WERI-Rb-1 (cell line): ENCODE measurements at regions not wholly inside any gene's neighbourhood (a gene's known extent, or its start where the extent isn't known, plus 50 kb on each side); places are given as distances from the start of the nearest gene placed in this dataset.

Source experiments
- DNase-seq: peaks from one replicate; pipeline ENCODE4 v3.0.0-alpha.2; 2020
- H3K27ac ChIP-seq: fragments of 250-450 bp; sonication (Bioruptor Pico); 2 replicates; pipeline ENCODE4 v1.5.1; 2020; ENCODE audit warnings: mild to moderate bottlenecking, moderate library complexity
- H3K27me3 ChIP-seq: fragments of 250-450 bp; sonication (Bioruptor Pico); 2 replicates; pipeline ENCODE4 v1.5.1; 2021; ENCODE audit warnings: mild to moderate bottlenecking, low read depth, moderate library complexity; ENCODE audit not compliant: insufficient read depth, severe bottlenecking
- H3K36me3 ChIP-seq: fragments of 250-450 bp; sonication (Bioruptor Pico); 2 replicates; pipeline ENCODE4 v1.5.1; 2020; ENCODE audit warnings: mild to moderate bottlenecking, moderate library complexity
- H3K4me3 ChIP-seq: 2 replicates; pipeline ENCODE4 v1.5.1; 2011; ENCODE audit warnings: low read depth, mild to moderate bottlenecking, control low read depth, low read length
- H3K9me3 ChIP-seq: fragments of 250-450 bp; sonication (Bioruptor Pico); 2 replicates; pipeline ENCODE4 v1.5.1; 2021; ENCODE audit warnings: mild to moderate bottlenecking, moderate library complexity; ENCODE audit not compliant: severe bottlenecking
- TF ChIP-seq, protein P1 (sequence below): IDR thresholded peaks from 2 replicates; pipeline ENCODE4 v1.5.1; 2011; ENCODE audit warnings: low read depth, mild to moderate bottlenecking, control low read depth, inconsistent platforms, low read length

- no peak overlapping the region for H3K27ac ChIP-seq
- H3K4me3 ChIP-seq, result no peak overlapping the region
- no peak for DNase-seq
- H3K27me3 ChIP-seq, result no peaks in the 10 kb centered on the region
- TF ChIP-seq, protein P1, sequence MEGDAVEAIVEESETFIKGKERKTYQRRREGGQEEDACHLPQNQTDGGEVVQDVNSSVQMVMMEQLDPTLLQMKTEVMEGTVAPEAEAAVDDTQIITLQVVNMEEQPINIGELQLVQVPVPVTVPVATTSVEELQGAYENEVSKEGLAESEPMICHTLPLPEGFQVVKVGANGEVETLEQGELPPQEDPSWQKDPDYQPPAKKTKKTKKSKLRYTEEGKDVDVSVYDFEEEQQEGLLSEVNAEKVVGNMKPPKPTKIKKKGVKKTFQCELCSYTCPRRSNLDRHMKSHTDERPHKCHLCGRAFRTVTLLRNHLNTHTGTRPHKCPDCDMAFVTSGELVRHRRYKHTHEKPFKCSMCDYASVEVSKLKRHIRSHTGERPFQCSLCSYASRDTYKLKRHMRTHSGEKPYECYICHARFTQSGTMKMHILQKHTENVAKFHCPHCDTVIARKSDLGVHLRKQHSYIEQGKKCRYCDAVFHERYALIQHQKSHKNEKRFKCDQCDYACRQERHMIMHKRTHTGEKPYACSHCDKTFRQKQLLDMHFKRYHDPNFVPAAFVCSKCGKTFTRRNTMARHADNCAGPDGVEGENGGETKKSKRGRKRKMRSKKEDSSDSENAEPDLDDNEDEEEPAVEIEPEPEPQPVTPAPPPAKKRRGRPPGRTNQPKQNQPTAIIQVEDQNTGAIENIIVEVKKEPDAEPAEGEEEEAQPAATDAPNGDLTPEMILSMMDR, result no peak
- no peaks in the 10 kb centered on the region for H3K36me3 ChIP-seq
- no peaks in the 10 kb centered on the region for H3K9me3 ChIP-seq
Measured at GRCh38 chr14:104388541-104389325, 190.8 kb upstream of the C14orf180 start.

GRCh38 chr14:104389326-104390220, 190.0 kb upstream of the C14orf180 start:
- TF ChIP-seq, protein P1, result no peak
- H3K27me3 ChIP-seq, result no peaks in the 10 kb centered on the region
- no peak for DNase-seq

GRCh38 chr14:104390221-104390931, 189.2 kb upstream of the C14orf180 start:
- TF ChIP-seq, protein P1, result no peak
- no peaks in the 10 kb centered on the region for H3K27me3 ChIP-seq
- H3K36me3 ChIP-seq, result no peaks in the 10 kb centered on the region
- no peaks in the 10 kb centered on the region for H3K9me3 ChIP-seq
- no peak for DNase-seq
- no peak overlapping the region for H3K4me3 ChIP-seq
- no peak overlapping the region for H3K27ac ChIP-seq

More at GRCh38 chr14:104389326-104390220, 190.0 kb upstream of the C14orf180 start:
- H3K36me3 ChIP-seq, result no peaks in the 10 kb centered on the region
- H3K4me3 ChIP-seq, result no peak overlapping the region
- no peaks in the 10 kb centered on the region for H3K9me3 ChIP-seq
- no peak overlapping the region for H3K27ac ChIP-seq

DNA sequence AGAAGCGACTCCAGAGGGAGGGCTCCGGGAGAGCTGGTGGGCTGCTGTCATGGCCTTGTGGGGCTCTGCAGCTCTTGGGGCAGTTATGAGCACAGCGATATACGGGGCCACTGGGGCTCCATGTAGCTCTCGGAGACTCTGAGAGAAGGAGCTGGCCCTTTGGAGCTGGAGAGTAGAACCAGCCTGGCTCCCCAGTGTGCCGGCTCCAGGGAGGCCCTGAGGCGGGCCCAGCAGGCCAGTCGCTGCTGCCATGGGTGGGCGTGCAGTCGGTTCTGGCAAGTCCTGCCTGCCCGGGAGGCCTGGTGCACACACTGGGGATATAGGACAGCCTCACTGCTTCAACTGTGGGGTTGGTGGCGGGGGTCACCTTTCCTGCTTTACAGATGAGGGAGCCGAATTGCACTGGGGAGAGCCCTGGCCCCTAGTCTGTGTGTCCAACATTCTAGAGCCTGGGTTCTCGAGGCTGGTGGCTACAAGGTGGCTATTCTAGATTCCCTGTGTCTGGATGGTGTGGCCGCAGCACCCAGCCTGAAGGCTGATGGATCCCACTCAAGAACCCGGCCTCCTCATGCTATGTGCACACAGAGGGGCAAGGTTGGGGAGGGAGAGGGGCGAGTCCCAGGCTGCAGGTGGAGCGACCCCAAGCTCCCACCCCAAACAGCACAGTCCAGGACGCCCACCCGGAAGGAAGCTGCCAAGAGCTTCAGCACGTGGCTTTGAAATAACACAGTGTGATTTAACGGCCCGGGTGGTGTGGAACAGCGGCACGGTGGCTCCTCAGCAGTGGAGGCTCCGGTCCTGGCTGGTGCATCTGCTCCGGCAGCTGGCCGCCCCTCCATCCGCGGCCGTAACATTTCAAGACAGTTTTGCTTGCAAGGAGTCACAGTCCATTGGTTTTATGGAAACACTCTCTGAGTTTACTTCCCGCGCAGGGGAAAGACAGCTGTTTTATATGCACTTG, 188.3 kb upstream of the C14orf180 start:
- no peak for DNase-seq
- Histone ChIP-seq H3K27ac (no peak overlapping the region), H3K27me3 (no peaks in the 10 kb centered on the region), H3K9me3 (no peaks in the 10 kb centered on the region), H3K4me3 (no peak overlapping the region), H3K36me3 (no peaks in the 10 kb centered on the region)
- TF ChIP-seq, protein P1, result no peak

- TF ChIP-seq, protein P1, result no peak
- Histone ChIP-seq H3K9me3 (no peaks in the 10 kb centered on the region), H3K27me3 (no peaks in the 10 kb centered on the region), H3K4me3 (no peak overlapping the region), H3K27ac (no peak overlapping the region), H3K36me3 (no peaks in the 10 kb centered on the region)
- no peak for DNase-seq
Measured at GRCh38 chr14:104392001-104392395, 187.6 kb upstream of the C14orf180 start.
